Spleen (tissue), 7 donors: ENCODE measurements at regions not wholly inside any gene's neighbourhood (a gene's known extent, or its start where the extent isn't known, plus 50 kb on each side); places are given as distances from the start of the nearest gene placed in this dataset.

Experiments
- POLR2A ChIP-seq, 3 donors: fragments of 450-650 bp; IDR thresholded peaks; one replicate each; pipeline ENCODE4 v1.5.1; 2017; ENCODE audit warnings: antibody characterized with exemption in 3 of 3, mild to moderate bottlenecking in 1 of 3
- POLR2AphosphoS5 ChIP-seq, 3 donors: sonication (generic); formaldehyde crosslinking; IDR thresholded peaks; one replicate each; pipeline ENCODE4 v1.5.1; 2017; ENCODE audit warnings: antibody characterized with exemption in 3 of 3
- TF ChIP-seq, protein P1 (sequence below), 11 experiments: fragments of 200-600 bp in 7 of 11; fragments of 450-650 bp in 4 of 11; sonication (generic) in 4 of 11; IDR thresholded peaks in 8 of 11; conservative IDR thresholded peaks in 3 of 11; 1 replicate in 7 of 11; 2 replicates in 4 of 11; pipeline versions ENCODE4 v1.4.0 to v1.8.0; 2016 to 2021; ENCODE audit warnings: antibody characterized with exemption in 11 of 11, inconsistent platforms in 4 of 11, mild to moderate bottlenecking in 1 of 11
- donor health status: DM: no; HTN: no; CAD: no; lungs with moderate emphysema.
- donor health status: DM: no; HTN: no; CAD: no.
- donor health status: DM: no; HTN: no; CAD: no.

DNA sequence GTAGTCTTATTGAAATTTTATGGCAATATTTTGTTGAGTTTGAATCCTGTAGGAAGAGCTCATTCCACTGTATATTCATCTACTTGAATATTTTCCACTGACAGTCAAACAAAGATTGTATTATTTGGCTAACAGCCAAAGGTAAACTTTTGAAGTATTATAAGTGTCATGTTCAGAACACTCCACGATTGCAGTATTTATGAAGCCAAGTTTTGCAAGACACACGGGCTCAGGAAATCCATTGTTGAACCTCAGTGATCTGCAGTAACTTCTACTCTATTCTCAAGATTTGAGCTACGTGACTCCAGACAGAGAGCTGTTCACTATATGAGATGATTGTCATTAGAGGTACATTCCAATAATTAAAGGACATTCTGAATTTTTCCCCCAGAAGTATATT, 302.7 kb upstream of the ADGRL3 start:
- TF ChIP-seq, protein P1, sequence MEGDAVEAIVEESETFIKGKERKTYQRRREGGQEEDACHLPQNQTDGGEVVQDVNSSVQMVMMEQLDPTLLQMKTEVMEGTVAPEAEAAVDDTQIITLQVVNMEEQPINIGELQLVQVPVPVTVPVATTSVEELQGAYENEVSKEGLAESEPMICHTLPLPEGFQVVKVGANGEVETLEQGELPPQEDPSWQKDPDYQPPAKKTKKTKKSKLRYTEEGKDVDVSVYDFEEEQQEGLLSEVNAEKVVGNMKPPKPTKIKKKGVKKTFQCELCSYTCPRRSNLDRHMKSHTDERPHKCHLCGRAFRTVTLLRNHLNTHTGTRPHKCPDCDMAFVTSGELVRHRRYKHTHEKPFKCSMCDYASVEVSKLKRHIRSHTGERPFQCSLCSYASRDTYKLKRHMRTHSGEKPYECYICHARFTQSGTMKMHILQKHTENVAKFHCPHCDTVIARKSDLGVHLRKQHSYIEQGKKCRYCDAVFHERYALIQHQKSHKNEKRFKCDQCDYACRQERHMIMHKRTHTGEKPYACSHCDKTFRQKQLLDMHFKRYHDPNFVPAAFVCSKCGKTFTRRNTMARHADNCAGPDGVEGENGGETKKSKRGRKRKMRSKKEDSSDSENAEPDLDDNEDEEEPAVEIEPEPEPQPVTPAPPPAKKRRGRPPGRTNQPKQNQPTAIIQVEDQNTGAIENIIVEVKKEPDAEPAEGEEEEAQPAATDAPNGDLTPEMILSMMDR (IDR thresholded peaks at IDR 0.05 in 8 of 11, conservative IDR thresholded peaks at IDR 0.05 in 3 of 11), result no peak
- TF ChIP-seq POLR2AphosphoS5 (IDR thresholded peaks at IDR 0.05) (no peak), POLR2A (IDR thresholded peaks at IDR 0.05) (no peak)
